ENCODE measurements at regions not wholly inside any gene's neighbourhood (a gene's known extent, or its start where the extent isn't known, plus 50 kb on each side); places are given as distances from the start of the nearest gene placed in this dataset.

DNA sequence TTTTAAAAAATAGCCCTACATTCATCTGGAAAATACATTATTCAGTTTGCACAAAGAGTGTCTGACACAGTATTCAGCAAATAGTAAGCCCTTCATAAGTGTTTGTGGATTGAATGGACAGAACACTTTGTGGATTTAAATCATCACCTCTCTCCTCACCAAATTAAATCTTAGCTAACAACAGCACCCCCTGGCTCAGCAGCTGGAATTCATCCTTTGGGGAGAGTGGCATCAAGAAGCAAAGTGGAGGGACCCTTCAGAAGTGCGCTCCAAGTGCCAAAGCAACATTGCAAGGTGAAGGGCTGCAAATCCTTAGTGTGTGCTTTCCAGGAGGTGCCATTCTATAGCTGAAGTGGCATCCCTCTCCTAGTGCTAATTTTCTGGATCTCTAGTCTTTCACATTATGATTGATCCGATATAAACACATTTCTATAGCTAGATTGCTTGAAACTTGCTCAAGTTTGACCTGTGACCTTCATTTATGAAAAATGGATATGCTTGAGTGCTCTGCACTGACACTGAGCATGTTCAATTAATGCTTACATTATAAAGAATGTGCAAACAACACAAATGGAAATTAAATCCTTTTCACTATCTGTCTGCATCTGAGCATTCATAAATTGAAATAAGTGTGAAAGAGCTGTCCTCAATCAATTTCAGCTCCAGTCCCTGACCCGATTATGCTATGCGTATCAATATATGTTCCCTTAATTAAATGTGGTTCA lies 891.7 kb downstream of the C6orf118 start:
- intact Hi-C loops (cut with DNase I) = no loop called here
- H3K4me1 ChIP-seq (replicated peaks) = no peaks in the 10 kb centered on the region
- DNase-seq (ENCODE audit: low spot score) = no peak
- TF ChIP-seq, protein P1, sequence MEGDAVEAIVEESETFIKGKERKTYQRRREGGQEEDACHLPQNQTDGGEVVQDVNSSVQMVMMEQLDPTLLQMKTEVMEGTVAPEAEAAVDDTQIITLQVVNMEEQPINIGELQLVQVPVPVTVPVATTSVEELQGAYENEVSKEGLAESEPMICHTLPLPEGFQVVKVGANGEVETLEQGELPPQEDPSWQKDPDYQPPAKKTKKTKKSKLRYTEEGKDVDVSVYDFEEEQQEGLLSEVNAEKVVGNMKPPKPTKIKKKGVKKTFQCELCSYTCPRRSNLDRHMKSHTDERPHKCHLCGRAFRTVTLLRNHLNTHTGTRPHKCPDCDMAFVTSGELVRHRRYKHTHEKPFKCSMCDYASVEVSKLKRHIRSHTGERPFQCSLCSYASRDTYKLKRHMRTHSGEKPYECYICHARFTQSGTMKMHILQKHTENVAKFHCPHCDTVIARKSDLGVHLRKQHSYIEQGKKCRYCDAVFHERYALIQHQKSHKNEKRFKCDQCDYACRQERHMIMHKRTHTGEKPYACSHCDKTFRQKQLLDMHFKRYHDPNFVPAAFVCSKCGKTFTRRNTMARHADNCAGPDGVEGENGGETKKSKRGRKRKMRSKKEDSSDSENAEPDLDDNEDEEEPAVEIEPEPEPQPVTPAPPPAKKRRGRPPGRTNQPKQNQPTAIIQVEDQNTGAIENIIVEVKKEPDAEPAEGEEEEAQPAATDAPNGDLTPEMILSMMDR (IDR thresholded peaks at IDR 0.05) = no peak
- TF ChIP-seq POLR2AphosphoS5 (IDR thresholded peaks at IDR 0.05) (no peak), POLR2A (IDR thresholded peaks at IDR 0.05) (no peak)
- H3K36me3 ChIP-seq = no peaks in the 10 kb centered on the region
- no peaks in the 10 kb centered on the region for H3K27me3 ChIP-seq (replicated peaks; ENCODE audit: insufficient read depth)
- no peak overlapping the region for H3K27ac ChIP-seq
- no peak overlapping the region for H3K4me3 ChIP-seq
- WGBS = 88% methylated on average over 4 of the region's 4 CpGs
- no peaks in the 10 kb centered on the region for H3K9me3 ChIP-seq

DNA sequence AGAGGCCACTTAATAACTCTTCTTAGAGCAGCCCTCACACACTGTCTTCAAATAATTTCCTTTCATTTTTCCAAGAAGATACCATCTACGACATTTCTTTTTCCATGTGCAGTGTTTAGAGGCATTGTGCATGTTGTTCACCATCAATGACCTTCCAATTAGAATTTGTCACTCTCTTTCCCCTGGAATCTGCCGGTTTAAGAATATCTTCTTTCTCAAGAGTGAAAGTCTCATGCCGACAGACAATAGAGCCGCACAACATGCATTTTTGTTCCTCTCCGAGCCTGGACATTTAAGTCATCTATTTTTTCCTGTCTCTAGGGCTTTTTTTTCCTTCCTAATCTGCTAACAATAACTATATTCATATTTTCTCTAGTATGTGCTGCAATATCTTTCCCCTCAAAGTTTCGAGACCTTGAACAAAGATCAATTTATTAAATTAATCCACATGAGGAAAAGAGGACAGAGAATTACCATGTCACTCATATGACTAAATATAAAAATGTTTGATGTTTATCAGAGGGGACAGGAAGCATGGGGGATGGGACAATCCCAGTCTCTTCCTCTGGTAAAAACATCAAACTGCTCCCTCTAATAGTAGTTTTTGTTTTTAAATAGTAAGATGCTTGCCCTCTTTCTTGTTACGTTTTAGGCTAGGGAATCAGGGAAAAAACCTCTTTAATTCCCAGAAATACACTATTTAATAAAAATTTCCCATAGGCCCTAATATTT lies 893.4 kb downstream of the C6orf118 start:
- no peak overlapping the region for H3K27ac ChIP-seq
- H3K4me3 ChIP-seq = no peak overlapping the region
- no peaks in the 10 kb centered on the region for H3K9me3 ChIP-seq
- intact Hi-C loops (cut with DNase I) = no loop called here
- no peak for DNase-seq (ENCODE audit: low spot score)
- no peaks in the 10 kb centered on the region for H3K27me3 ChIP-seq (replicated peaks; ENCODE audit: insufficient read depth)
- H3K4me1 ChIP-seq (replicated peaks) = no peaks in the 10 kb centered on the region
- no peaks in the 10 kb centered on the region for H3K36me3 ChIP-seq
- TF ChIP-seq, protein P1 (IDR thresholded peaks at IDR 0.05) = no peak
- TF ChIP-seq POLR2AphosphoS5 (IDR thresholded peaks at IDR 0.05) (no peak), POLR2A (IDR thresholded peaks at IDR 0.05) (no peak)
- WGBS = 64% methylated on average over 7 of the region's 7 CpGs

DNA sequence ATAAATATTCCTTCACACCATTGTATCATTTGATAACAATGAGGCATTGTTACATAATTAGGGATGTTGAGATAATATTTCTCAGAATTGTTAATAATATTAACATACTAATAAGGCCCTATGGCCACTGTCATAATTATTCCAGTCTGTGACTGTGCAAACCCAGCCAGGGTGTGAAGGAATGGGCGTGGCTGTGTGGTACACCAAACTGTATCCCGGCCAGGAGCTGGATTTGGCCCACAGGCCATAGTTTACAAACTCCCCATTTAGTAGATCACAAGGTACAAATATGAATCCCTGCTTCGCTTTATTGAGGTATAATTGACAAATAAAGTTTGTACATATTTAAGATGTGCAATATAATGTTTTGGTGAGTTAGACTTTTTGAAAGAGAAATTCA lies 894.7 kb downstream of the C6orf118 start:
- TF ChIP-seq, protein P1 (IDR thresholded peaks at IDR 0.05) = no peak
- TF ChIP-seq POLR2AphosphoS5 (IDR thresholded peaks at IDR 0.05) (no peak), POLR2A (IDR thresholded peaks at IDR 0.05) (no peak)
- Histone ChIP-seq H3K4me1 (replicated peaks) (no peaks in the 10 kb centered on the region), H3K9me3 (no peaks in the 10 kb centered on the region), H3K27ac (no peak overlapping the region), H3K27me3 (replicated peaks; ENCODE audit: insufficient read depth) (no peaks in the 10 kb centered on the region), H3K4me3 (no peak overlapping the region), H3K36me3 (no peaks in the 10 kb centered on the region)
- intact Hi-C loops (cut with DNase I) = no loop called here
- WGBS = 79% methylated on average over 3 of the region's 3 CpGs
- DNase-seq (ENCODE audit: low spot score) = no peak

DNA sequence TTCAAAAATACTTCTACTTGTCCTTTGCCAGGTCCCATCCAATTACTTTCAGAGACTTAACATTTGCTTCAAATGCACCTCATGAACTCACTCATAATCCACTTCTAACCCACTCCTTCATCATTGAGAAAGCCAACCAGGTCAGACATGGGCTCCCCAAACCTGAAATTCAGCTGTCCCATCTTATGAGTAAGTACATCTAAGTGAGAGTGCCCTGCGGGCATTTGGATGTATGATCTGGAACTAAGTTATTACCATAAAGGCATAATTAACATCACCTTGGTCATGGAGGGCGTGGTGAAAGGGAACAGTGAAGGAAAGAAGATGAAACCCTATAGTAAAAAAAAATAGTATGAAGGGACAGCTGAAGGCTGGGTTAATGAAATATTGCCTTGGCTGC lies 896.8 kb downstream of the C6orf118 start:
- H3K27me3 ChIP-seq (replicated peaks; ENCODE audit: insufficient read depth) = no peaks in the 10 kb centered on the region
- H3K36me3 ChIP-seq = no peaks in the 10 kb centered on the region
- WGBS = 93% methylated on average over 2 of the region's 2 CpGs
- no peak overlapping the region for H3K4me3 ChIP-seq
- H3K9me3 ChIP-seq = no peaks in the 10 kb centered on the region
- no peaks in the 10 kb centered on the region for H3K4me1 ChIP-seq (replicated peaks)
- no peak for DNase-seq (ENCODE audit: low spot score)
- no peak for TF ChIP-seq POLR2AphosphoS5 (IDR thresholded peaks at IDR 0.05)
- TF ChIP-seq, protein P1 (IDR thresholded peaks at IDR 0.05) = no peak
- no peak for TF ChIP-seq POLR2A (IDR thresholded peaks at IDR 0.05)
- H3K27ac ChIP-seq = no peak overlapping the region
- intact Hi-C loops (cut with DNase I) = no loop called here

DNA sequence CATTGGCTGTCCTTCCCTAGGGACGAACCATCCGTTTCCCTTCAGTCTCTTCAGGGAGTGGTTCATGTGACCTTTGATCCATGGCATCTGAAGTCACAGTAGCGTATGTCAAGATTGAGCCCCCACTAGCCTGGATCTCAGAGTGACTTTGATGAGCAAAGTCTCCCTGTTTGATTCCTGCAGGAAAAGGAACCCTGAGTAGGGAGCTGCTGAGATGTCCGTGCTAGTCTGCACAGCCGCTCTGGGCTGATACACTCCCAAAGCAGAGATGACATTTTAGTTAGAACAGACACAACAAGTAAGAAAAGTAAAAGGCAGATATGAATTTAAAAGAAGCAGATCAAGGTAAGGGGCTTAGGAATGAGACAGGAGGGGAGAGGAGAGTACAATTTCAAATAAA lies 899.4 kb downstream of the C6orf118 start:
- WGBS = 92% methylated on average over 5 of the region's 5 CpGs
- no peaks in the 10 kb centered on the region for H3K4me1 ChIP-seq (replicated peaks)
- H3K27ac ChIP-seq = no peak overlapping the region
- TF ChIP-seq POLR2AphosphoS5 (IDR thresholded peaks at IDR 0.05) (no peak), POLR2A (IDR thresholded peaks at IDR 0.05) (no peak)
- TF ChIP-seq, protein P1 (IDR thresholded peaks at IDR 0.05) = no peak
- no peaks in the 10 kb centered on the region for H3K27me3 ChIP-seq (replicated peaks; ENCODE audit: insufficient read depth)
- no peak overlapping the region for H3K4me3 ChIP-seq
- DNase-seq (ENCODE audit: low spot score) = no peak
- intact Hi-C loops (cut with DNase I) = no loop called here
- H3K9me3 ChIP-seq = no peaks in the 10 kb centered on the region
- no peaks in the 10 kb centered on the region for H3K36me3 ChIP-seq
